ENCODE measurements at regions not wholly inside any gene's neighbourhood (a gene's known extent, or its start where the extent isn't known, plus 50 kb on each side); places are given as distances from the start of the nearest gene placed in this dataset.

DNA sequence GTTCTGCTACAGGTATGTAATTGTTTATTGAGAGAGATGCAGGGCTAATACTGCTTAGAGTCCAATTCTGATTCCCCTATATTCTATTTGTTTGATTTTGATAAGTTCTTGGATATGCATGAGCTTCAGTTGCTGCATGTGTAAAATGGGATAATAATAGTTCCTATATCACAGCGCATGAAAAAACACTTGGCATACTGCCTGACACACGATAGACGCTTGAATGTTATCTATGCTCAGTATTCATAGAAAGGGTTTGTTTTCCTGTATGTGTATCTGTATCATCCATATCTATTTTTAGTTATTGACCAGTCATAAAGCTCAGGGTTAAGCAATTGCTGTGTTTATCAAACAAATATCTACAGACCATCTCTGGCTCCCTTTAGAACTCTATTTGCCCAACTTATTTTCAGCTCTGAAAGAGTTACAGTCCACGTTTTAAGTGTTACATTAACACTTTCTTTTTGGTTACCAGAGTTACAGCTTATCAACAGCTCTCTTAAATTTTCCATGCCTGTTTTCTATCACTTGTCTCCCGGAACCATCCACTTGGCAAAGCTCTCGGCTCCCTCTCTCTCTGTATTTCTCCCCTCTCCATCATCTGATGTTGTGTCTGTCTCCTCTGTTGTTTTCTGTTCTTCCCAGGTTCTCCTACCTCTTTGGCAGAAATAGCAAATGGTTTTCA lies 334.8 kb downstream of the CBLN1 start:
- H3K27ac Mint-ChIP-seq: no peak overlapping the region
- ATAC-seq: no peak
- no peaks in the 10 kb centered on the region for H3K4me1 Mint-ChIP-seq (ENCODE audit: low read depth)
- H3K4me3 Mint-ChIP-seq: no peak overlapping the region
- no peaks in the 10 kb centered on the region for H3K36me3 Mint-ChIP-seq (ENCODE audit: low read depth)
- POLR2A ChIA-PET: no interaction called here
- peaks cover 4% of the 10 kb centered on the region for H3K9me3 Mint-ChIP-seq (ENCODE audit: insufficient read depth)
- CTCF ChIA-PET: no interaction called here
- no peaks in the 10 kb centered on the region for H3K27me3 Mint-ChIP-seq (ENCODE audit: low read depth)
- no peak for DNase-seq

DNA sequence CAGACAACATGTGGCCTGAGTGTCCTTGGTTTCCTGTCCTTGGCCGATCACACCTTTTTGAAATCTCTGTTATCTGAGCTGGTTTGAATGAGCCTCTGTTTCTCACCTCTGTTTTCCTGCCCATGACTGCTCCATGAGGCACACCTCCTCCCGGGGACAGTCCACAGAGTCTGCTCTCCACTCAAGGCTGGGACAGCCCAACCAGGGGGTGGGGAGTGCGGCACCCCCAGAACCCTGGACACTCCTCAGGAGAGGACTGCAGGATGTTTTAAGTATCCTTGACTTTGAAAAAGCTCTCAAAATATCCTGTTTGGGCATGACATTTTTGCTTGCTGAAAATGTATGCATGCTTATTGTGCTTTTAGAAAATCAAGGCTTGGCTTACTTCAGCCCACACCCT lies 333.0 kb upstream of the N4BP1 start:
- no peak overlapping the region for H3K27ac Mint-ChIP-seq

DNA sequence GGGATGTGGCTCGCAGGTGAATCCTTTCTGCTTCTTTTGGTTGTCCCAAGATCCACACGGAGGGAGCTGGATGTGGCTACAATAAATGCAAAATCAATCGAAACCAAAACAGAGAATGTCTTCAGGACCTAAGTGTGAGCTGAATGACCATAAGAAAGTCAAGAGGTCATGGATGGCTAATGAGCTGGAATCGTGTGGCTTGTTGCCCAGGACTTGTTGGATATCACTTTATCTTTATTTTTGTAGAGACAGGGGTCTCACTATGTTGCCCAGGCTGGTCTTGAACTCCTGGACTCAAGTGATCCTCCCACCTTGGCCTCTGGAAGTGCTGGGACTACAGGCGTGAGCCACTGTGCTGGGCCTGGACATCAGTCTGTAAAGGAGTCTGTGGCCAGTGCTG lies 326.8 kb upstream of the N4BP1 start:
- Mint-ChIP-seq H3K4me3 (no peak overlapping the region), H3K27ac (no peak overlapping the region), H3K4me1 (ENCODE audit: low read depth) (no peaks in the 10 kb centered on the region), H3K9me3 (ENCODE audit: insufficient read depth) (no peaks in the 10 kb centered on the region), H3K27me3 (ENCODE audit: low read depth) (no peaks in the 10 kb centered on the region), H3K36me3 (ENCODE audit: low read depth) (no peaks in the 10 kb centered on the region)
- no peak for DNase-seq
- CTCF ChIA-PET: no interaction called here
- POLR2A ChIA-PET: no interaction called here
- ATAC-seq: no peak

More for the DNA sequence above, 333.0 kb upstream of the N4BP1 start:
- no peaks in the 10 kb centered on the region for H3K4me1 Mint-ChIP-seq (ENCODE audit: low read depth)
- no peaks in the 10 kb centered on the region for H3K9me3 Mint-ChIP-seq (ENCODE audit: insufficient read depth)
- ChIA-PET POLR2A (no interaction called here), CTCF (no interaction called here)
- H3K36me3 Mint-ChIP-seq (ENCODE audit: low read depth): no peaks in the 10 kb centered on the region
- H3K4me3 Mint-ChIP-seq: no peak overlapping the region
- no peak for DNase-seq
- ATAC-seq: no peak
- no peaks in the 10 kb centered on the region for H3K27me3 Mint-ChIP-seq (ENCODE audit: low read depth)

DNA sequence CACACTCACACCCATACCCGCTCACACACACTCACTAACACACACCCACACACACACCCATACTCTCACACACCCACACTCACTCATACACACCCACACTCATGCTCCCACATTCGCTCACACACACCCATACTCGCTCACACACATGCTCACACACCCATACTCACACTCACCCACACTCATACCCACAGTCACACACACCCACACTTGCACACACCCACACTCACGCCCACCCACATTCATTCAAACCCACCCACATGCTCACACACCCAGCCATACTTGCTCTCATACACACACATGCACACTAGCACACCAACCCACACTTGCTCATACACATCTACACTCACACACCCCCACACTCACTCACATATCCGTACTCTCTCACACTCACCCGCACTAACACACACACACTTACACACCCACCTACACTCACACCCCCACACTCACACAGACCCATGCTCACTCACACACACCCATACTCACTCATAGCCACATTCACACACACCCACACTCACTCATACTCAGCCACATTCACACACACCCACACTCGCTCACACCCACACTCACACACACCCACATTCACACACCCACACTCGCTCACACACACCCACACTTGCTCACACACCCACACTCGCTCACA lies 322.4 kb upstream of the N4BP1 start:
- CTCF ChIA-PET: no interaction called here
- no peaks in the 10 kb centered on the region for H3K4me1 Mint-ChIP-seq (ENCODE audit: low read depth)
- no peak for ATAC-seq

DNA sequence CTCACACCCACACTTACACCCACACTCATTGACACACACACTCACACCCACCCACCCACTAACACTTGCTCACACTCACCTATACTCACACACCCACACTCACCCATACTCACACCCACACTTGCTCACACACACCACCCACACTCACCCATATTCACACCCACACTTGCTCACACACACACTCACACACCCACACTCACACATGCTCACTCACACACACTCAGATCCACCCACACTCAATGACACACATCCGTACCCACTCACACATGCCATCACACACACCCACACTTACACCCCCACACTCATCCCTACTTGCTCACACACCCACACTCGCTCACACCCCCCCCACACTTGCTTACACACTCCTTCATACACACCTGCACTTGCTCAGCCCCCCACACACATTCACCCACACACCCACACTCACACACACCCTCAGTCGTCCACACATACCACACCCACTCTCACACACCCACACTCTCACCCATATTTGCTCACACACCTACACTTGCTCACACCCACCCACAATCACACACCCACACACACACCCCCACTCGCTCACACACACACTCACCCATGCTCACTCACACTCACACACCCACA lies 321.1 kb upstream of the N4BP1 start:
- Mint-ChIP-seq H3K36me3 (ENCODE audit: low read depth) (no peaks in the 10 kb centered on the region), H3K4me1 (ENCODE audit: low read depth) (no peaks in the 10 kb centered on the region), H3K27me3 (ENCODE audit: low read depth) (no peaks in the 10 kb centered on the region), H3K9me3 (ENCODE audit: insufficient read depth) (no peaks in the 10 kb centered on the region), H3K4me3 (no peak overlapping the region), H3K27ac (no peak overlapping the region)
- CTCF ChIA-PET: no interaction called here
- POLR2A ChIA-PET: no interaction called here
- ATAC-seq: no peak
- DNase-seq: no peak

More for the DNA sequence above, 322.4 kb upstream of the N4BP1 start:
- no peak for DNase-seq
- POLR2A ChIA-PET: no interaction called here
- Mint-ChIP-seq H3K27ac (no peak overlapping the region), H3K4me3 (no peak overlapping the region), H3K9me3 (ENCODE audit: insufficient read depth) (no peaks in the 10 kb centered on the region), H3K27me3 (ENCODE audit: low read depth) (no peaks in the 10 kb centered on the region), H3K36me3 (ENCODE audit: low read depth) (no peaks in the 10 kb centered on the region)

DNA sequence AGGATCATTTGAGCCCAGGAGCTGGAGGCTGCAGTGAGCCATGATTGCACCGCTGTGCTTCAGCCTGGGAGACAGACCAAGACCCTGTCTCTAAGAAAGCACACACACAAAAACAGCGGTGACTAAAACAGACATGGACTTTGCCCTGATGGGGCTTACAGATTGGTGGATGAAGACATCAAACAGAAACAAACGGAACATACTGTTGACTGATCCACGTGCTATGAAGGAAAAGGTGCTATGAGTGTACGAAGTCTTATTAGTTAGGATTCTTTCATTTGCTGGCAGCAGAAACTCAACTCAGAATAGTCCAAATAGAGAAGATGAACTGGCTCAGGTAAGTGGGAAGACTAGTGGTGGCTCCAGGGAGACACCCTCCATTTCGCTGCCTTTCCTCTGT lies 309.8 kb upstream of the N4BP1 start:
- DNase-seq: no peak
- no peak overlapping the region for H3K4me3 Mint-ChIP-seq
- ChIA-PET POLR2A (no interaction called here), CTCF (no interaction called here)
- no peaks in the 10 kb centered on the region for H3K9me3 Mint-ChIP-seq (ENCODE audit: insufficient read depth)
- H3K36me3 Mint-ChIP-seq (ENCODE audit: low read depth): no peaks in the 10 kb centered on the region
- H3K27ac Mint-ChIP-seq: no peak overlapping the region
- H3K27me3 Mint-ChIP-seq (ENCODE audit: low read depth): no peaks in the 10 kb centered on the region
- ATAC-seq: no peak
- no peaks in the 10 kb centered on the region for H3K4me1 Mint-ChIP-seq (ENCODE audit: low read depth)

DNA sequence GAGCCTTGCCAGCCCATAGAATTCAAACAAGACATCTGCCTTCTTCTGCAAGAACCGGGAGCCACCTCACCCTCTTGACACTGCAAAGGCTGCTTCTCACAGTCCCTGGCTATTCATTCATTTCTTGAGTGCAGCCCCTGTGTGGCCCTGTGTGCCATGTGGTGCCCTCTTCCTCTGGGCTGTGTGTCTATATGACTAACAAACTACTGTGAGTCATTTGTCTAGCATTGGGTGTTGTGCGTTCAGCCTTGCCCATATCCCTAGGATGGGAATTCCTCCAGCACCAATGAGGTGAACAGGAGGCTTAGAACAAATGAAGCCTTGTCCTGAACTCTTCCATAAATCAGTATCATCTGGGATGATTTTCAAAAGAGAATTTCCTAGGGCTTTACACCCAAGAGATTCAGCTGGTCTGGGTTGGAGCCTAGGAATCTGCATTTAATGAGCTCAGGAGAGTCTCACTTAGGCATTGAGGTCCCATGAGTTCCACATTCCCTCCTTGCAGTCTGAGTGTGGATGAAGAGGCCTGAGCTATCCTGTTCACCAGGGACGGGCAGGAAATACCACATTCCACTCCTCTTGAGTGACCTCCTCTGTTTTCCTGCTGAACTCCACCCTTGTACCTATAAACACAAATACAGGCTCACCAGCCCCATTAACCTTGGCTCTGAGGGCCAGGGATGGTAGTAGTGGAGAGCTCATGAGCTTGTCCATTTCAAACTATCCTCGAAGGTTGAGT lies 308.7 kb upstream of the N4BP1 start:
- Mint-ChIP-seq H3K4me3 (no peak overlapping the region), H3K27ac (no peak overlapping the region), H3K27me3 (ENCODE audit: low read depth) (no peaks in the 10 kb centered on the region), H3K9me3 (ENCODE audit: insufficient read depth) (no peaks in the 10 kb centered on the region), H3K36me3 (ENCODE audit: low read depth) (no peaks in the 10 kb centered on the region), H3K4me1 (ENCODE audit: low read depth) (no peaks in the 10 kb centered on the region)
- ATAC-seq (no peak), DNase-seq (no peak)
- POLR2A ChIA-PET: no interaction called here
- CTCF ChIA-PET: no interaction called here

DNA sequence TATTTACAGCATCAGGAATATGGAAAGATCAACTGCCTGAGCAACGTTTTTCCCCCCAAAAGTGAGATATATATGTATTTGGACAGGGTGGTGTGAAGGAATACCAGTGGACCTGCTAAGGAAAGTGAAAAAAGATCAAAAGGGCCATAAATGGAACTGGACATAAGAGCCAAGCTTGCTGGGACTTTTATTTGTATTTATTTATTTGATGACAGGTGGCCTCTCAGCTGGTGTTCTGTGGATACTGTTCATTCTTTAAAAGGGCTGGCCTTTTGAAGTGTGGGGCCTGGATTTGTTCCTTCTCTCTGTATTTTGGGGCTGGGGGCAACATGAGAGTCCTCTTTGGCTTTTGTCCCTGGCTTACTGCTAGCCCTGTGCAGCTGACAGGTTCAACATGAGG lies 306.6 kb upstream of the N4BP1 start:
- Mint-ChIP-seq H3K4me3 (no peak overlapping the region), H3K36me3 (ENCODE audit: low read depth) (no peaks in the 10 kb centered on the region), H3K4me1 (ENCODE audit: low read depth) (no peaks in the 10 kb centered on the region), H3K27ac (no peak overlapping the region), H3K9me3 (ENCODE audit: insufficient read depth) (no peaks in the 10 kb centered on the region), H3K27me3 (ENCODE audit: low read depth) (no peaks in the 10 kb centered on the region)
- ATAC-seq (no peak), DNase-seq (no peak)
- ChIA-PET CTCF (no interaction called here), POLR2A (no interaction called here)

DNA sequence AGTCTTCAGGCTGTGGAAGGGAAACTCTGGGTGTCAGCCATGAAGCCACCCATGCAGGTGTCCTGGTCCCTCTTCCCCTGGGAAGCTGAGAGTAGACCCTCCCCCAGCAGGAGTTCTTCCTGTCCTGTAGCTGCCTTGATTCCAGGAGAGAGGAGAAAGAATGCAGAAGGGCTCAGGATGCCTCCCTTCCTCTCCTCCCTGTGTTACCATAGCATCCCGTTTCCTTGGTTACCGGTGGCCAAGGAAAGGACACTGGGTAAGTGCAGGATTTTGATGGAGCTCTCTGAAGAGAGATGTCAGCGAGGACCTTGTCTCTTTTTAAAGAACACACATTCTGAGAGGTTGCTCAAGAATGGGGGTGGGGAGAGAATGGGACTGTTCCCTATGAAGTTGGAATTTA lies 304.1 kb upstream of the N4BP1 start:
- ChIA-PET CTCF (no interaction called here), POLR2A (no interaction called here)
- no peak overlapping the region for H3K4me3 Mint-ChIP-seq
- H3K4me1 Mint-ChIP-seq (ENCODE audit: low read depth): no peaks in the 10 kb centered on the region
- DNase-seq (no peak), ATAC-seq (no peak)
- no peaks in the 10 kb centered on the region for H3K9me3 Mint-ChIP-seq (ENCODE audit: insufficient read depth)
- no peak overlapping the region for H3K27ac Mint-ChIP-seq
- H3K27me3 Mint-ChIP-seq (ENCODE audit: low read depth): no peaks in the 10 kb centered on the region
- no peaks in the 10 kb centered on the region for H3K36me3 Mint-ChIP-seq (ENCODE audit: low read depth)

DNA sequence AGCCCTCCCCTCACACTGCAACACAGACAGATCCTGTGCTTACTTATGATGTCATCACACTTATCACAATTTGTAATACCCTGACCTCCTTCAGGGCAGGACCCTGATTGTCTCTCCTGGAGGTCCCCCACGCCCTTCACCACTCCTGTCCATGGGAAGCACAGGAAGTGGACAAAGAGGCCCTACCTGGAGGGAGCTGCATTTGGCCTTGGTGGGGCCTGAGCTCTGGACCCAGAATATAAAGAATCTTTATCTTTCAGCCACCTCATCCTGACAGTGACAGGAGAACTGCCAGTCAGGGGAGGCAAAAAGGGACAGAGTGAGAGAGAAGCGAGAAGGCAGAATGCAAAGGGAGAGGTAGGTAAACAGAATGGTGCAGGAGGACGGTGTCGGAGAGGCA lies 303.4 kb upstream of the N4BP1 start:
- no peak for ATAC-seq
- CTCF ChIA-PET: no interaction called here
- no peaks in the 10 kb centered on the region for H3K4me1 Mint-ChIP-seq (ENCODE audit: low read depth)

DNA sequence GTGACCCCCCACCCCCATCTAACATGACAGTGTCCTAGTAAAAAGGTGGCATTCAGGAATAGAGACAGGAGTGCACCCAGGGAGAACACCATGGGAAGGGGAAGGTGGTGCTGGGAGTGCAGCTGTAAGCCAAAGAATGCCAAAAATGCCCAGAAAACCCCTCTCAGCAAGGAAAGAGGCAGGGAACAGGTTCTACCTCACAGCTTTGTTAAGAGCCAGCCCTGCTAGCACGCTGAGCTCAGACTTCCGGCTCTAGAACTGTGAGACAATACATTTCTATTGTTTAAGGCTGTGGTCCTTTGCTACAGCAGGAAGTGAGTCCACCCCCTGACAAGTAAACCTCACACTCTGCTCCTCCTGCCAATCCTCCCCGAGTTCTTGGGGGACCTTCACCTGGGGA lies 302.4 kb upstream of the N4BP1 start:
- ATAC-seq: no peak
- no peak overlapping the region for H3K27ac Mint-ChIP-seq
- ChIA-PET CTCF (no interaction called here), POLR2A (no interaction called here)
- H3K27me3 Mint-ChIP-seq (ENCODE audit: low read depth): no peaks in the 10 kb centered on the region
- DNase-seq: no peak
- no peaks in the 10 kb centered on the region for H3K36me3 Mint-ChIP-seq (ENCODE audit: low read depth)
- H3K4me3 Mint-ChIP-seq: no peak overlapping the region
- H3K9me3 Mint-ChIP-seq (ENCODE audit: insufficient read depth): no peaks in the 10 kb centered on the region
- no peaks in the 10 kb centered on the region for H3K4me1 Mint-ChIP-seq (ENCODE audit: low read depth)

More for the DNA sequence above, 303.4 kb upstream of the N4BP1 start:
- Mint-ChIP-seq H3K27ac (no peak overlapping the region), H3K9me3 (ENCODE audit: insufficient read depth) (no peaks in the 10 kb centered on the region), H3K27me3 (ENCODE audit: low read depth) (no peaks in the 10 kb centered on the region), H3K4me3 (no peak overlapping the region), H3K36me3 (ENCODE audit: low read depth) (no peaks in the 10 kb centered on the region)
- no peak for DNase-seq
- POLR2A ChIA-PET: no interaction called here

DNA sequence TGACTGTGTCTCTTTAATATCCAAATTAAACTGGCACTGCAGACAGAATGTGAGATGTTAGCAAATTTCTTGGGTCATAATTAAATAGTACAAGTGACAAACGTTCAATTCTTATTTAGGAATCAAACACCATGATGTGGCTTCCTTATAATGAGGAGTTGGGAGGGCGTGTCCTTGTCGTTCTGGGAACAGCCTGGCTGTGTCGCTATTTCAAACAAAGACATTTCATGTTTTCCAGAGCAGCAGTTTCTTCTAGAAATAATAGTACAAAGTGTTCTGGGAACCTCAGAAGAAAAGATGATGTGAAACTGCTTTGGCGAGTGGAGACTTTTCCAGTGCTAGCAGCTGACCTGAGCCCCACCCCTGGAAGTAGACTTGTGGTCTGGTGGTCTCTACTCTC lies 301.7 kb upstream of the N4BP1 start:
- CTCF ChIA-PET: no interaction called here
- no peak overlapping the region for H3K4me3 Mint-ChIP-seq
- H3K9me3 Mint-ChIP-seq (ENCODE audit: insufficient read depth): no peaks in the 10 kb centered on the region
- no peaks in the 10 kb centered on the region for H3K36me3 Mint-ChIP-seq (ENCODE audit: low read depth)
- ATAC-seq (no peak), DNase-seq (no peak)
- no peaks in the 10 kb centered on the region for H3K27me3 Mint-ChIP-seq (ENCODE audit: low read depth)
- POLR2A ChIA-PET: no interaction called here
- no peak overlapping the region for H3K27ac Mint-ChIP-seq
- no peaks in the 10 kb centered on the region for H3K4me1 Mint-ChIP-seq (ENCODE audit: low read depth)

Data from activated CD8-positive, alpha-beta T cell treated with anti-CD3 and anti-CD28 coated beads, Interleukin-2, amount 10 ng/mL, durations not matched to agents 7 days and 5 days (primary cell).